ENCODE measurements at regions not wholly inside any gene's neighbourhood (a gene's known extent, or its start where the extent isn't known, plus 50 kb on each side); places are given as distances from the start of the nearest gene placed in this dataset.

- Histone ChIP-seq H3K27me3 (ENCODE audit: control insufficient read depth, extremely low read depth, insufficient read depth, low read length) (no peaks in the 10 kb centered on the region), H3K36me3 (ENCODE audit: control insufficient read depth in 2 of 2, extremely low read depth in 1 of 2, insufficient read depth in 2 of 2, low read length in 2 of 2) (no peaks in the 10 kb centered on the region), H3K9me3 (ENCODE audit: control insufficient read depth, low read depth, low read length) (no peaks in the 10 kb centered on the region), H2AFZ (ENCODE audit: control insufficient read depth, low read length) (no peak overlapping the region), H3K9me1 (ENCODE audit: control insufficient read depth, extremely low read depth, insufficient read depth, low read length) (no peaks in the 10 kb centered on the region), H3K27ac (ENCODE audit: control insufficient read depth, insufficient read depth, low read length) (peak overlapping the region; percentile 53), H3K4me1 (ENCODE audit: control insufficient read depth, extremely low read depth, insufficient read depth, low read length) (peaks cover 13% of the 10 kb centered on the region), H3K9ac (ENCODE audit: control insufficient read depth, extremely low read depth, insufficient read depth, low read length) (no peak overlapping the region), H3K4me2 (ENCODE audit: control insufficient read depth, extremely low read depth, insufficient read depth, low read depth, low read length) (no peak overlapping the region), H3K79me2 (ENCODE audit: control insufficient read depth, insufficient read depth, low read length) (no peaks in the 10 kb centered on the region), H4K20me1 (ENCODE audit: control insufficient read depth, extremely low read depth, insufficient read depth, low read length) (no peaks in the 10 kb centered on the region), H3K4me3 (ENCODE audit: control insufficient read depth in 2 of 3, extremely low read depth in 1 of 3, insufficient read depth in 2 of 3, low read depth in 1 of 3, low read length in 3 of 3) (no peak overlapping the region)
- dilution Hi-C loops (cut with MboI; ENCODE audit: extremely low pct_ligation_motif_present, low sequenced_read_pairs) = no loop called here
- no peak for FAIRE-seq
- no peak for DNase-seq (ENCODE audit: low read depth, low spot score)
- no peak for TF ChIP-seq CTCF (optimal IDR thresholded peaks at IDR 0.05 in 1 of 3, IDR thresholded peaks at IDR 0.05 in 1 of 3, conservative IDR thresholded peaks at IDR 0.05 in 1 of 3; ENCODE audit: extremely low read depth in 1 of 3, insufficient read depth in 2 of 3, low read length in 3 of 3)
- TF ChIP-seq EZH2 (IDR thresholded peaks at IDR 0.05; ENCODE audit: low read length) = no peak
Observed at GRCh38 chrX:9149501-9150245, 115.7 kb upstream of the FAM9B start.

- no peaks in the 10 kb centered on the region for H3K9me1 ChIP-seq (ENCODE audit: control insufficient read depth, extremely low read depth, insufficient read depth, low read length)
- TF ChIP-seq CTCF (optimal IDR thresholded peaks at IDR 0.05 in 1 of 3, IDR thresholded peaks at IDR 0.05 in 1 of 3, conservative IDR thresholded peaks at IDR 0.05 in 1 of 3; ENCODE audit: extremely low read depth in 1 of 3, insufficient read depth in 2 of 3, low read length in 3 of 3) = no peak
- no peak for TF ChIP-seq EZH2 (IDR thresholded peaks at IDR 0.05; ENCODE audit: low read length)
- no peak overlapping the region for H3K27ac ChIP-seq (ENCODE audit: control insufficient read depth, insufficient read depth, low read length)
- H3K4me1 ChIP-seq (ENCODE audit: control insufficient read depth, extremely low read depth, insufficient read depth, low read length) = peaks cover 13% of the 10 kb centered on the region
- no peak overlapping the region for H2AFZ ChIP-seq (ENCODE audit: control insufficient read depth, low read length)
- no peaks in the 10 kb centered on the region for H3K36me3 ChIP-seq (ENCODE audit: control insufficient read depth in 2 of 2, extremely low read depth in 1 of 2, insufficient read depth in 2 of 2, low read length in 2 of 2)
- H4K20me1 ChIP-seq (ENCODE audit: control insufficient read depth, extremely low read depth, insufficient read depth, low read length) = no peaks in the 10 kb centered on the region
- H3K79me2 ChIP-seq (ENCODE audit: control insufficient read depth, insufficient read depth, low read length) = no peaks in the 10 kb centered on the region
- FAIRE-seq (no peak), DNase-seq (ENCODE audit: low read depth, low spot score) (no peak)
- H3K9ac ChIP-seq (ENCODE audit: control insufficient read depth, extremely low read depth, insufficient read depth, low read length) = no peak overlapping the region
- no peaks in the 10 kb centered on the region for H3K27me3 ChIP-seq (ENCODE audit: control insufficient read depth, extremely low read depth, insufficient read depth, low read length)
- H3K9me3 ChIP-seq (ENCODE audit: control insufficient read depth, low read depth, low read length) = no peaks in the 10 kb centered on the region
- dilution Hi-C loops (cut with MboI; ENCODE audit: extremely low pct_ligation_motif_present, low sequenced_read_pairs) = no loop called here
- no peak overlapping the region for H3K4me2 ChIP-seq (ENCODE audit: control insufficient read depth, extremely low read depth, insufficient read depth, low read depth, low read length)
- H3K4me3 ChIP-seq (ENCODE audit: control insufficient read depth in 2 of 3, extremely low read depth in 1 of 3, insufficient read depth in 2 of 3, low read depth in 1 of 3, low read length in 3 of 3) = no peak overlapping the region
Observed at GRCh38 chrX:9151772-9152307, 117.9 kb upstream of the FAM9B start.

Measured in keratinocyte (primary cell).